ENCODE measurements at regions not wholly inside any gene's neighbourhood (a gene's known extent, or its start where the extent isn't known, plus 50 kb on each side); places are given as distances from the start of the nearest gene placed in this dataset.

- no peak for DNase-seq
Measured at GRCh38 chr3:162468791-162469190, 972.2 kb downstream of the OTOL1 start.

- DNase-seq = no peak
Measured at GRCh38 chr3:162487138-162487537, 990.5 kb downstream of the OTOL1 start.

- no peak for DNase-seq
Measured at GRCh38 chr3:162489853-162490252, 993.2 kb downstream of the OTOL1 start.

GRCh38 chr3:162491952-162492351 lies 995.3 kb downstream of the OTOL1 start:
- DNase-seq = no peak

GRCh38 chr3:162492446-162493081 lies 996.0 kb downstream of the OTOL1 start:
- DNase-seq = no peak

GRCh38 chr3:162498626-162499025 lies 1002.0 kb downstream of the OTOL1 start:
- no peak for DNase-seq

- DNase-seq = no peak
Measured at GRCh38 chr3:162507397-162507796, 1010.8 kb downstream of the OTOL1 start.

GRCh38 chr3:162512488-162512887 lies 1015.9 kb downstream of the OTOL1 start:
- DNase-seq = no peak

GRCh38 chr3:162517110-162517509 lies 1020.5 kb downstream of the OTOL1 start:
- no peak for DNase-seq

- no peak for DNase-seq
Measured at GRCh38 chr3:162521669-162522068, 1025.1 kb downstream of the OTOL1 start.

- no peak for DNase-seq
Measured at GRCh38 chr3:162525066-162525742, 1028.6 kb downstream of the OTOL1 start.

- no peak for DNase-seq
Measured at GRCh38 chr3:162525771-162526170, 1029.2 kb downstream of the OTOL1 start.

- no peak for DNase-seq
Measured at GRCh38 chr3:162534431-162534830, 1037.8 kb downstream of the OTOL1 start.

GRCh38 chr3:162538491-162538890 lies 1041.9 kb downstream of the OTOL1 start:
- no peak for DNase-seq

GRCh38 chr3:162538906-162539305 lies 1042.3 kb downstream of the OTOL1 start:
- DNase-seq = no peak

- DNase-seq = no peak
Measured at GRCh38 chr3:162540421-162540820, 1043.8 kb downstream of the OTOL1 start.

- no peak for DNase-seq
Measured at GRCh38 chr3:162541923-162542322, 1045.3 kb downstream of the OTOL1 start.

- DNase-seq = no peak
Measured at GRCh38 chr3:162544246-162544645, 1047.6 kb downstream of the OTOL1 start.

GRCh38 chr3:162546910-162547309 lies 1050.3 kb downstream of the OTOL1 start:
- no peak for DNase-seq

GRCh38 chr3:162547321-162547720 lies 1050.7 kb downstream of the OTOL1 start:
- DNase-seq = no peak

- DNase-seq = no peak
Measured at GRCh38 chr3:162555761-162556160, 1059.2 kb downstream of the OTOL1 start.

GRCh38 chr3:162558016-162558415 lies 1061.4 kb downstream of the OTOL1 start:
- no peak for DNase-seq

GRCh38 chr3:162568706-162569105 lies 1072.1 kb downstream of the OTOL1 start:
- no peak for DNase-seq

- no peak for DNase-seq
Measured at GRCh38 chr3:162569314-162569713, 1072.7 kb downstream of the OTOL1 start.

- DNase-seq = no peak
Measured at GRCh38 chr3:162584986-162585385, 1088.4 kb downstream of the OTOL1 start.
